H1 (cell line): ENCODE measurements at regions not wholly inside any gene's neighbourhood (a gene's known extent, or its start where the extent isn't known, plus 50 kb on each side); places are given as distances from the start of the nearest gene placed in this dataset.

ENCODE experiments used
- CTCF ChIA-PET: fragments of 300-600 bp; sonication (Branson Sonifier 250); formaldehyde crosslinking; loops from one replicate; lab custom pipeline; 2021; ENCODE audit not compliant: partially characterized antibody; lab: Charles Lee
- POLR2A ChIA-PET: fragments of 300-600 bp; sonication (Branson Sonifier 250); formaldehyde crosslinking; loops from one replicate; lab custom pipeline; 2021; ENCODE audit warnings: inconsistent platforms; ENCODE audit not compliant: partially characterized antibody; lab: Charles Lee
- DNase-seq, 2 experiments: peaks; one replicate each; pipeline versions ENCODE4 v3.0.0 to v3.0.0-alpha.2; 2010 to 2022; ENCODE audit warnings: low spot score in 2 of 2, low read depth in 1 of 2, mixed read lengths in 1 of 2
- FAIRE-seq: peaks from 2 replicates; lab custom pipeline; 2011; peaks lifted over from hg19 to GRCh38; lab: Jason Lieb, UNC
- H2AFZ ChIP-seq: 2 replicates; pipeline ENCODE4 v1.8.1; 2012; ENCODE audit warnings: low read length, inconsistent platforms
- H2AK5ac ChIP-seq: 2 replicates; pipeline ENCODE4 v1.6.1; 2013; ENCODE audit warnings: low read depth, low read length
- H2BK120ac ChIP-seq: replicated peaks from 2 replicates; pipeline ENCODE3; 2013; ENCODE audit warnings: low read depth, low read length, inconsistent platforms
- H2BK12ac ChIP-seq: 2 replicates; pipeline ENCODE4 v1.6.1; 2013; ENCODE audit warnings: low read depth, low read length
- H2BK15ac ChIP-seq: 2 replicates; pipeline ENCODE4 v1.6.1; 2013; ENCODE audit warnings: low read length
- H2BK20ac ChIP-seq: 2 replicates; pipeline ENCODE4 v1.6.1; 2013; ENCODE audit warnings: low read length
- H2BK5ac ChIP-seq: 2 replicates; pipeline ENCODE4 v1.6.1; 2013; ENCODE audit warnings: low read depth, low read length
- H3K14ac ChIP-seq: 2 replicates; pipeline ENCODE4 v1.6.1; 2013; ENCODE audit warnings: inconsistent platforms; ENCODE audit not compliant: insufficient read length
- H3K18ac ChIP-seq: 2 replicates; pipeline ENCODE4 v1.6.1; 2013; ENCODE audit warnings: low read length; ENCODE audit errors: extremely low read depth
- H3K23ac ChIP-seq: 2 replicates; pipeline ENCODE4 v1.6.1; 2013; ENCODE audit warnings: inconsistent platforms; ENCODE audit not compliant: insufficient read length
- H3K23me2 ChIP-seq: 2 replicates; pipeline ENCODE4 v1.6.1; 2013; ENCODE audit warnings: low read depth, low read length
- H3K27ac ChIP-seq: 2 replicates; pipeline ENCODE4 v1.6.1; 2011; ENCODE audit warnings: low read depth, low read length, inconsistent platforms
- H3K27me3 ChIP-seq, 4 experiments: replicated peaks in 1 of 4; 1 replicate in 1 of 4; 2 replicates in 3 of 4; pipeline versions ENCODE4 v1.6.1 to v1.8.1; 2011 to 2013; ENCODE audit warnings: low read length in 3 of 4, mild to moderate bottlenecking in 3 of 4, inconsistent platforms in 2 of 4, mixed read lengths in 2 of 4, moderate library complexity in 1 of 4; ENCODE audit not compliant: control insufficient read depth in 3 of 4, insufficient read depth in 3 of 4; ENCODE audit errors: extremely low read depth in 1 of 4
- H3K36me3 ChIP-seq, 4 experiments: 2 replicates each; pipeline versions ENCODE4 v1.6.1 to v1.8.1; 2011 to 2013; ENCODE audit warnings: mild to moderate bottlenecking in 4 of 4, low read length in 3 of 4, moderate library complexity in 2 of 4, control low read depth in 1 of 4, inconsistent platforms in 1 of 4; ENCODE audit not compliant: insufficient read depth in 4 of 4, control insufficient read depth in 2 of 4
- H3K4ac ChIP-seq: replicated peaks from 2 replicates; pipeline ENCODE3; 2013; ENCODE audit warnings: low read length, low read depth, mixed read lengths, inconsistent platforms; ENCODE audit not compliant: insufficient read length
- H3K4me1 ChIP-seq, 4 experiments: replicated peaks in 1 of 4; 1 replicate in 1 of 4; 2 replicates in 3 of 4; pipeline versions ENCODE4 v1.6.1 to v1.8.1; 2011 to 2013; ENCODE audit warnings: low read length in 3 of 4, inconsistent platforms in 2 of 4, mixed read lengths in 1 of 4; ENCODE audit not compliant: insufficient read depth in 4 of 4, control insufficient read depth in 3 of 4
- H3K4me2 ChIP-seq, 2 experiments: 2 replicates each; pipeline versions ENCODE4 v1.6.1 to v1.8.1; 2011 to 2013; ENCODE audit warnings: low read depth in 2 of 2, low read length in 2 of 2, control low read depth in 1 of 2, inconsistent platforms in 1 of 2, mild to moderate bottlenecking in 1 of 2; ENCODE audit not compliant: insufficient read depth in 1 of 2
- H3K4me3 ChIP-seq, 4 experiments: fragments of 200-600, 300-600 bp in 1 of 4; sonication (generic), shearing (Covaris generic), sonication (Bioruptor Twin) in 1 of 4; 2 replicates each; pipeline versions ENCODE4 v1.5.1 to v1.8.1; 2011 to 2016; ENCODE audit warnings: low read length in 4 of 4, low read depth in 3 of 4, control low read depth in 2 of 4, inconsistent platforms in 2 of 4, mild to moderate bottlenecking in 2 of 4, mixed read lengths in 1 of 4, moderate library complexity in 1 of 4; ENCODE audit not compliant: insufficient read depth in 2 of 4; ENCODE audit errors: extremely low read depth in 1 of 4
- H3K56ac ChIP-seq: replicated peaks from 2 replicates; pipeline ENCODE3; 2013; ENCODE audit warnings: low read depth, mild to moderate bottlenecking, mixed read lengths, low read length, inconsistent platforms; ENCODE audit not compliant: insufficient read length
- H3K79me1 ChIP-seq: 2 replicates; pipeline ENCODE4 v1.6.1; 2013; ENCODE audit warnings: low read depth, low read length, control low read depth
- H3K79me2 ChIP-seq, 2 experiments: 2 replicates each; pipeline versions ENCODE4 v1.6.1 to v1.8.1; 2012 to 2013; ENCODE audit warnings: low read length in 2 of 2, mild to moderate bottlenecking in 2 of 2, inconsistent platforms in 1 of 2; ENCODE audit not compliant: insufficient read depth in 2 of 2, control insufficient read depth in 1 of 2
- H3K9ac ChIP-seq, 4 experiments: replicated peaks in 1 of 4; 1 replicate in 1 of 4; 2 replicates in 3 of 4; pipeline versions ENCODE4 v1.6.1 to v1.8.1; 2011 to 2013; ENCODE audit warnings: low read depth in 3 of 4, low read length in 3 of 4, control low read depth in 2 of 4, mild to moderate bottlenecking in 2 of 4, moderate library complexity in 2 of 4, inconsistent platforms in 1 of 4; ENCODE audit errors: extremely low read depth in 1 of 4
- H3K9me3 ChIP-seq, 2 experiments: 2 replicates each; pipeline versions ENCODE4 v1.6.1 to v1.8.1; 2012 to 2013; ENCODE audit warnings: mild to moderate bottlenecking in 2 of 2, moderate library complexity in 2 of 2, control low read depth in 1 of 2, inconsistent platforms in 1 of 2, low read depth in 1 of 2, low read length in 1 of 2, mixed read lengths in 1 of 2; ENCODE audit not compliant: insufficient read depth in 2 of 2
- H4K20me1 ChIP-seq, 2 experiments: replicated peaks in 1 of 2; 2 replicates each; pipeline versions ENCODE3 to v1.8.1; 2011 to 2013; ENCODE audit warnings: inconsistent platforms in 2 of 2, low read length in 2 of 2, mild to moderate bottlenecking in 1 of 2; ENCODE audit not compliant: insufficient read depth in 2 of 2, control insufficient read depth in 1 of 2
- H4K5ac ChIP-seq: 2 replicates; pipeline ENCODE4 v1.6.1; 2013; ENCODE audit warnings: low read length, low read depth, mixed read lengths, inconsistent platforms; ENCODE audit not compliant: insufficient read length
- H4K8ac ChIP-seq: 2 replicates; pipeline ENCODE4 v1.8.0; 2013; ENCODE audit warnings: mild to moderate bottlenecking, moderate library complexity, low read length, inconsistent platforms; ENCODE audit not compliant: insufficient read depth; ENCODE audit errors: extremely low read depth
- H4K91ac ChIP-seq: replicated peaks from 2 replicates; pipeline ENCODE3; 2013; ENCODE audit warnings: low read length, mixed read lengths, inconsistent platforms; ENCODE audit not compliant: insufficient read length
- FOSL1 ChIP-seq: IDR thresholded peaks from 2 replicates; pipeline ENCODE4 v1.6.1; 2011; ENCODE audit warnings: mild to moderate bottlenecking, low read depth, low read length, moderate library complexity; ENCODE audit not compliant: insufficient read depth
- POU5F1 ChIP-seq: IDR thresholded peaks from 2 replicates; pipeline ENCODE4 v1.6.1; 2011; ENCODE audit warnings: low read depth, mild to moderate bottlenecking, low read length, moderate library complexity

- DNase-seq (no peak), FAIRE-seq (no peak)
- Histone ChIP-seq H3K27me3 (no peaks in the 10 kb centered on the region), H3K27ac (no peak overlapping the region), H3K56ac (no peak overlapping the region), H3K79me1 (no peaks in the 10 kb centered on the region), H3K23me2 (no peaks in the 10 kb centered on the region), H4K5ac (no peak overlapping the region), H4K20me1 (no peaks in the 10 kb centered on the region), H2BK5ac (no peak overlapping the region), H2AFZ (no peak overlapping the region), H2AK5ac (no peak overlapping the region), H3K23ac (no peak overlapping the region), H2BK15ac (no peak overlapping the region), H2BK120ac (no peak overlapping the region), H4K91ac (no peak overlapping the region), H3K9ac (no peak overlapping the region), H3K4me3 (no peak overlapping the region), H3K14ac (no peak overlapping the region), H3K4ac (no peak overlapping the region), H3K4me2 (no peak overlapping the region), H3K79me2 (no peaks in the 10 kb centered on the region), H3K36me3 (no peaks in the 10 kb centered on the region), H2BK12ac (no peak overlapping the region), H3K9me3 (no peaks in the 10 kb centered on the region), H3K4me1 (peaks cover 0 to 3% (median 0%) of the 10 kb centered on the region in 4 experiments; a peak in 3 of 7 replicates), H2BK20ac (no peak overlapping the region), H4K8ac (no peak overlapping the region), H3K18ac (no peak overlapping the region)
- POLR2A ChIA-PET: no interaction called here
- CTCF ChIA-PET: interaction anchor here (0.6 to 2.1 kb wide), 2 partner anchors 9 to 943 kb away, joined by 3 to 6 read pairs; no protein-coding TSS in a partner anchor
- no peak for TF ChIP-seq POU5F1
- TF ChIP-seq FOSL1: no peak
Measured at GRCh38 chr2:221198309-221198708, 373.8 kb downstream of the EPHA4 start.
